Erythroblast (primary cell): ENCODE measurements at regions not wholly inside any gene's neighbourhood (a gene's known extent, or its start where the extent isn't known, plus 50 kb on each side); places are given as distances from the start of the nearest gene placed in this dataset.

Source experiments
- GATA1 ChIP-seq: IDR thresholded peaks from 2 replicates; pipeline ENCODE4 v1.6.1; 2011; ENCODE audit warnings: low read depth, mild to moderate bottlenecking, control low read depth, low read length, moderate library complexity
- POLR2A ChIP-seq: IDR thresholded peaks from 2 replicates; pipeline ENCODE4 v1.6.1; 2011; ENCODE audit warnings: mild to moderate bottlenecking, low read length

GRCh38 chr7:155893664-155894063, 81.4 kb upstream of the SHH start:
- TF ChIP-seq POLR2A (no peak), GATA1 (no peak)
